ENCODE measurements at regions not wholly inside any gene's neighbourhood (a gene's known extent, or its start where the extent isn't known, plus 50 kb on each side); places are given as distances from the start of the nearest gene placed in this dataset.

DNA sequence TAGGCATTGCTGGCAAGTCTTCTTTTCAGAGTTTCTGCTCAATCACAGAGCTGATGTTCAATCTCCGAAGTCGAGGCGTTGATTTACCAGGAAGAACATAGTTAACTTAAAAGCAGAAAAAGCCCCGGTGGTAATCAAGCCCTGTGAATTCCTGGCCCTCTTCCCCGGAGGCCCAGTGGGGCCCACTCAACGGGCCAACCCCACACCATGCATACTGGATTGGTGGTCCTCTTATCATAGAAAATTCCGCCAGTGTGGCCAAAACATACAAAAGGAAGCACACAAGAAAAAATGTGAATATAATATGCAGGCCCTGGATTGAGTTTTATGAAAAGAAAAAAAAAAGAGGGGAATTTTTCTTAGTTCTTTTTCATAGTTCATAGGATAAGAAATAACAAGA, 873.0 kb upstream of the NR2F2 start:
- TF ChIP-seq, protein P1, sequence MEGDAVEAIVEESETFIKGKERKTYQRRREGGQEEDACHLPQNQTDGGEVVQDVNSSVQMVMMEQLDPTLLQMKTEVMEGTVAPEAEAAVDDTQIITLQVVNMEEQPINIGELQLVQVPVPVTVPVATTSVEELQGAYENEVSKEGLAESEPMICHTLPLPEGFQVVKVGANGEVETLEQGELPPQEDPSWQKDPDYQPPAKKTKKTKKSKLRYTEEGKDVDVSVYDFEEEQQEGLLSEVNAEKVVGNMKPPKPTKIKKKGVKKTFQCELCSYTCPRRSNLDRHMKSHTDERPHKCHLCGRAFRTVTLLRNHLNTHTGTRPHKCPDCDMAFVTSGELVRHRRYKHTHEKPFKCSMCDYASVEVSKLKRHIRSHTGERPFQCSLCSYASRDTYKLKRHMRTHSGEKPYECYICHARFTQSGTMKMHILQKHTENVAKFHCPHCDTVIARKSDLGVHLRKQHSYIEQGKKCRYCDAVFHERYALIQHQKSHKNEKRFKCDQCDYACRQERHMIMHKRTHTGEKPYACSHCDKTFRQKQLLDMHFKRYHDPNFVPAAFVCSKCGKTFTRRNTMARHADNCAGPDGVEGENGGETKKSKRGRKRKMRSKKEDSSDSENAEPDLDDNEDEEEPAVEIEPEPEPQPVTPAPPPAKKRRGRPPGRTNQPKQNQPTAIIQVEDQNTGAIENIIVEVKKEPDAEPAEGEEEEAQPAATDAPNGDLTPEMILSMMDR (IDR thresholded peaks at IDR 0.05), result no peak
- no peak for TF ChIP-seq POLR2A (IDR thresholded peaks at IDR 0.05)
